Esophagus muscularis mucosa (tissue), 3 donors: ENCODE measurements at regions not wholly inside any gene's neighbourhood (a gene's known extent, or its start where the extent isn't known, plus 50 kb on each side); places are given as distances from the start of the nearest gene placed in this dataset.

Experiments
- POLR2A ChIP-seq: fragments of 450-650 bp; IDR thresholded peaks from one replicate; pipeline ENCODE4 v1.6.1; 2017; ENCODE audit warnings: antibody characterized with exemption, moderate library complexity, mild to moderate bottlenecking, low read depth
- POLR2AphosphoS5 ChIP-seq, 2 donors: sonication (generic); formaldehyde crosslinking; IDR thresholded peaks; one replicate each; pipeline ENCODE4 v1.6.1; 2017; ENCODE audit warnings: antibody characterized with exemption in 2 of 2
- TF ChIP-seq, protein P1 (sequence below), 3 experiments: fragments of 200-600 bp in 2 of 3; fragments of 450-650 bp in 1 of 3; sonication (generic) in 2 of 3; IDR thresholded peaks; one replicate each; pipeline ENCODE4 v1.5.1; 2017 to 2019; ENCODE audit warnings: antibody characterized with exemption in 3 of 3, mild to moderate bottlenecking in 2 of 3, moderate library complexity in 1 of 3

DNA sequence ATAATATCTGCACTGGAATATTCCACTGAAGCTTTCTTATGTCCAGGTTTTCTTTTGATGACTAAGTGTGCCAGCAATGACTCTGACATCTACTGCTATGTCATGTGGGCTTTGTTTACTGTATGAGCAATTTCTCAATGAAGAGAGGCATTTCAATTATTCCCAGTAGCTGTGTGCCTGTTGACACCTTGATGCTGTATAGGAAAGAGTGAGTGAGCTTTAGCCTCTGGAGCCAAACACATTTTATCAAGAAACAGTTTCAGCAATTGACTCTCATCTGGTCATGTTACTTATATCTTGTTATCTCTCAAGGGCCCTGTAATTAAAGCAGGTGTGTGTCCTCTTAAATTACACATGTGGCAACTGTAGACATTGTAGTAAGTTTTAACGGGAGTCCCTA is 493.2 kb upstream of the FANCL start:
- TF ChIP-seq, protein P1, sequence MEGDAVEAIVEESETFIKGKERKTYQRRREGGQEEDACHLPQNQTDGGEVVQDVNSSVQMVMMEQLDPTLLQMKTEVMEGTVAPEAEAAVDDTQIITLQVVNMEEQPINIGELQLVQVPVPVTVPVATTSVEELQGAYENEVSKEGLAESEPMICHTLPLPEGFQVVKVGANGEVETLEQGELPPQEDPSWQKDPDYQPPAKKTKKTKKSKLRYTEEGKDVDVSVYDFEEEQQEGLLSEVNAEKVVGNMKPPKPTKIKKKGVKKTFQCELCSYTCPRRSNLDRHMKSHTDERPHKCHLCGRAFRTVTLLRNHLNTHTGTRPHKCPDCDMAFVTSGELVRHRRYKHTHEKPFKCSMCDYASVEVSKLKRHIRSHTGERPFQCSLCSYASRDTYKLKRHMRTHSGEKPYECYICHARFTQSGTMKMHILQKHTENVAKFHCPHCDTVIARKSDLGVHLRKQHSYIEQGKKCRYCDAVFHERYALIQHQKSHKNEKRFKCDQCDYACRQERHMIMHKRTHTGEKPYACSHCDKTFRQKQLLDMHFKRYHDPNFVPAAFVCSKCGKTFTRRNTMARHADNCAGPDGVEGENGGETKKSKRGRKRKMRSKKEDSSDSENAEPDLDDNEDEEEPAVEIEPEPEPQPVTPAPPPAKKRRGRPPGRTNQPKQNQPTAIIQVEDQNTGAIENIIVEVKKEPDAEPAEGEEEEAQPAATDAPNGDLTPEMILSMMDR (IDR thresholded peaks at IDR 0.05) = no peak
- TF ChIP-seq POLR2A = no peak
- no peak for TF ChIP-seq POLR2AphosphoS5 (IDR thresholded peaks at IDR 0.05)
